ENCODE measurements at regions not wholly inside any gene's neighbourhood (a gene's known extent, or its start where the extent isn't known, plus 50 kb on each side); places are given as distances from the start of the nearest gene placed in this dataset.
A peak's percentile ranks its signal among the peaks of the same experiment; 100 is the strongest.

- ATAC-seq (no peak), DNase-seq (no peak)
- Mint-ChIP-seq H3K4me3 (no peak overlapping the region), H3K9me3 (no peaks in the 10 kb centered on the region), H3K27ac (no peak overlapping the region), H3K27me3 (no peaks in the 10 kb centered on the region), H3K4me1 (no peaks in the 10 kb centered on the region)
These were observed 253.0 kb upstream of the POU2AF2 start for GRCh38 chr11:110992481-110992880.

DNA sequence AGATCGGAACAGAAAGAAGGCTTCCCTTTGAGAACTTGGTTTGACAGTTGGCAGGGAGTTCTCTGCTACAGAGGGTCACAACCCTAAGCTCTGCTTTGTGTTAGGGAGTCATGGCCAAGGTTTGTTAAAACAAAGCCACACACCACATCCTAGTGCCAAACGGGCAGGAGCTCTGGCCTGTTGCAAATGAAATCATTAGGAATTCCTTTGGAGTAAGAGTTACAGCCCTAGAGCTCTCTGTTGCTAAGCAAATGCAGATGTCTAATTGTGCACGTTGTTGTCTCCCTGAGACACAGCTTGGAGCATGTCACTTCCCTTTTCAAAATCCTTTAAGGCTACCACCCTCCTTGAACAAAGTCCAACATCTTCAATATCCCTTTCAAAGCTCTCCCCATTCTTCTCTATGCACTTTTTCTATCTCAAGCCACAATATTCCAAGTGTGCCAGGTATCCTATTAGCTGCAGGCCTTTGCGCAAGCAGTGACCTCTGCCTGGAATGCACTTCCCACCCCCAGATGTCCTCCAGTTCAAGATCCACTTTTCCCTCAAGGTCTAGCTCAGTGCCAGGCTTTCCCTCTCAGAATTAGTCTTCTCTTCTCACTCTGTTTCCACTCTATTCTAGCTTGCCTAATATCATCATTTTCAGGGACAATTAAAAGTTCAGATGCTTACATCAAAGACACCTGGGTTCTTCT, 253.7 kb upstream of the POU2AF2 start:
- H3K27ac Mint-ChIP-seq: peak overlapping the region in 1 of 2 donors; percentile 1
- no peak overlapping the region for H3K4me3 Mint-ChIP-seq
- no peaks in the 10 kb centered on the region for H3K27me3 Mint-ChIP-seq
- H3K9me3 Mint-ChIP-seq: no peaks in the 10 kb centered on the region
- no peaks in the 10 kb centered on the region for H3K4me1 Mint-ChIP-seq
- DNase-seq (no peak), ATAC-seq (no peak)

DNA sequence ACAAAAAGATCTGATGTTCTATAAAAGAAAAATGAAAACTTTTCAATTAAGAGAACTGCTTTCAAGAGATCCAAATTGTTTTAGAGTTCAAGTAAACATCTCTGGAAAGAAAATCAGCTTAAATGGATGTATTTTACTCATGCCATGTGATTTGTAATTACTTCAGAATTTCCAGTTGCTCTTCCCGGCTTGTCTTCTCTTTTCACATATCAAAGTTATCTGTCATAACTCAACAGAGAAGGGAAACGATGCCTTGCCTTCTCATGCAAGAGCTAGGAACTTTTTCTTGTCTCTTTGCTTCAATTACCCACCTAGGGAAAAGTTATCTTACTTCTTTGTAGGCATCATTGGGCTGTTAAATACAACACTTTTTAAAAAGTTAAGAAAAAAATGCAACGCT, 255.2 kb upstream of the POU2AF2 start:
- ATAC-seq: no peak
- H3K4me1 Mint-ChIP-seq: no peaks in the 10 kb centered on the region
- no peak overlapping the region for H3K4me3 Mint-ChIP-seq
- no peak overlapping the region for H3K27ac Mint-ChIP-seq
- H3K9me3 Mint-ChIP-seq: no peaks in the 10 kb centered on the region
- no peaks in the 10 kb centered on the region for H3K27me3 Mint-ChIP-seq
- no peak for DNase-seq

DNA sequence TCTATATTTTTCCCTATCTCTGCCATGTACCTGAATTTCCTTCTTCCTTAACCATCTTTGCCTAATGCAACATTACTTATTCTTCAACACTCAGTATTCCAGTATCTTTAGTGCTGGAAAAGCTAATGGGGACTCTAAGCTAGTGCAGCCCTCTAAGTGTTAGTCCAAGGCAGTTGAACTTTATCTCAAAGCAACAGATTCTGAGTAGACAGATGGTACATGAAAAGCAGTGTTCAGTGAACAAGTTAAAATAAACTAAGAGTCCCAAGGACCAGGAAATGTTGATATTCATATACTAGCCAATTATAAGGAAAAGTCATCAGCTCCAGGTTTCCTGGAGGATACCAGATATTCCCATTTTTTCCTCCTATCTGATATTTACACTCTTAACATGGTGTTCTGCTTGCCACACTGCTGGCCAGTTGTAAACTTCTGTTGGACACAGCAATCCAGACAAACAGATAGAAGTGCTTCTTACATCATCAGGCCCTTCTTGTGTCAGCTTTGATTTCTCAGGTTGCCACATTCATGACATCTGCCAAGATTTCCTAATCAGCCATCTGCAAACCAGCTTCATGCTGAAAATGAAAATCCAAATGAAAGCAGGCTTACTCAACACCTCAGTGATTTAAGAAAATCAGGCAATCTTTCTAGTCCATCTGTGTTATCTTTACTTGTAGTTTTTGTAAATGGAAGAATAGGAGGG, 255.9 kb upstream of the POU2AF2 start:
- ATAC-seq (no peak), DNase-seq (no peak)
- Mint-ChIP-seq H3K4me1 (no peaks in the 10 kb centered on the region), H3K4me3 (no peak overlapping the region), H3K9me3 (no peaks in the 10 kb centered on the region), H3K27me3 (no peaks in the 10 kb centered on the region), H3K27ac (no peak overlapping the region)

DNA sequence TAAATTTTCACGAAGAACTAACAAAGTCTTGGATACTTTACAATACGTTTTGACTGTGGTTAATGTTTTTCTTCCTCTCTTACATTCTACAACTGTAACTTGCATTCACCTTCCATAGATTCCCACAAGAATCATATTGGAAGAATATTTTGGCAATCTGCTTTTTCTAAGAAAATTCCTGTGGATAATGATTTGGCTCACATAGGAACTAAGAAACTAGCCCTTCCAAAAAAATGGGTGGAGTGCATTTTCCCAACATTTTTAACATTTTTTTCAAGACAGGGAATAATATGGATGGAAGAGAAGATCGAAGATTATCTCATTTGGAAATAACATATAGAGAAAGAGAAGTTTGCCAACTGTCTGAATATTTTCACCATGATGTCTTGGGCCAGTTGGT, 256.9 kb upstream of the POU2AF2 start:
- no peak overlapping the region for H3K4me3 Mint-ChIP-seq
- H3K27me3 Mint-ChIP-seq: no peaks in the 10 kb centered on the region
- no peak overlapping the region for H3K27ac Mint-ChIP-seq
- ATAC-seq: no peak
- H3K9me3 Mint-ChIP-seq: no peaks in the 10 kb centered on the region
- H3K4me1 Mint-ChIP-seq: no peaks in the 10 kb centered on the region
- no peak for DNase-seq

DNA sequence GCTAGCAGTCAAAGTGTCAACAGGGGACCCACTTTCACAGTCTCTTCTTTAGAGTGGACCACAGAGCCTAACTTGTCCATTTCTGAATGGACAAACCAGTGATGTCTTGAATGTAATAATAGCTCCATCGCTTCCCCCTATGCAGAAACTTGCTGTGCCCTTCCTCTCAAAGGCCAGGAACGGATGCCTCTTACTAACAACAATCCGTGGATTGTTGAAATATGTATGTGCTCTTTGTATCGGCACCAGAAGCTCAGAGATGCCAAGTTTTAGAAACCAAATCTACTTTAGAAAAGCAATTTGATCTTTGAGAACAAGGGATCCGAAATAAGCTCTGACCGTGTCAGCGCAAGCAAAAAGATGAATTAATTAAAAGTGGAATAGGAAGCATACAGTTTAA, 259.5 kb upstream of the POU2AF2 start:
- no peaks in the 10 kb centered on the region for H3K27me3 Mint-ChIP-seq
- ATAC-seq (no peak), DNase-seq (no peak)
- no peaks in the 10 kb centered on the region for H3K4me1 Mint-ChIP-seq
- no peak overlapping the region for H3K4me3 Mint-ChIP-seq
- no peak overlapping the region for H3K27ac Mint-ChIP-seq
- H3K9me3 Mint-ChIP-seq: no peaks in the 10 kb centered on the region

- no peaks in the 10 kb centered on the region for H3K9me3 Mint-ChIP-seq
- no peaks in the 10 kb centered on the region for H3K4me1 Mint-ChIP-seq
- DNase-seq: no peak
- no peaks in the 10 kb centered on the region for H3K27me3 Mint-ChIP-seq
- no peak overlapping the region for H3K27ac Mint-ChIP-seq
- ATAC-seq: no peak
- no peak overlapping the region for H3K4me3 Mint-ChIP-seq
These were observed 260.0 kb upstream of the POU2AF2 start for GRCh38 chr11:110985547-110985946.

DNA sequence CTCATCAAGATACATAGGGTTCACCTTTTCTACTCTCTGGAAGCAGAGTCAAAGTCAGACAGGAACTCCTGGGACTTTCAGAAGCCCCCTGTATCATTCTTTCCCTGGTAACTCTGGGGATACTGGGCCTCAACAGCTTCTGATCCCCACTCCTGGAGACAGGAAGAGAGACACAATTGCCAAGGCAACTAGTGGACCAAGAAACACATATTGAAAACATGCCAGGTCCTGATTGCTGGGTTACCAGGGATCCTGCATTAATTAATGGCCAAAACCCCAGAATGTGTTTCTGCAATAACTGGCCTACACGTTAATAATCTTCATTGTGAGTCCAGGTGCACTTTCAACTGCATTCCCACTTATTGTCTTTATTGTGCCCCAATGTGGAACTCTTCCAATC, 260.8 kb upstream of the POU2AF2 start:
- Mint-ChIP-seq H3K4me1 (no peaks in the 10 kb centered on the region), H3K9me3 (peaks cover 0 to 2% of the 10 kb centered on the region in 2 donors), H3K4me3 (no peak overlapping the region), H3K27me3 (no peaks in the 10 kb centered on the region), H3K27ac (no peak overlapping the region)
- DNase-seq (no peak), ATAC-seq (no peak)

GRCh38 chr11:110984147-110984546, 261.4 kb upstream of the POU2AF2 start:
- Mint-ChIP-seq H3K27me3 (no peaks in the 10 kb centered on the region), H3K27ac (no peak overlapping the region), H3K4me3 (no peak overlapping the region), H3K9me3 (peaks cover 0 to 7% of the 10 kb centered on the region in 2 donors), H3K4me1 (no peaks in the 10 kb centered on the region)
- DNase-seq (no peak), ATAC-seq (no peak)

DNA sequence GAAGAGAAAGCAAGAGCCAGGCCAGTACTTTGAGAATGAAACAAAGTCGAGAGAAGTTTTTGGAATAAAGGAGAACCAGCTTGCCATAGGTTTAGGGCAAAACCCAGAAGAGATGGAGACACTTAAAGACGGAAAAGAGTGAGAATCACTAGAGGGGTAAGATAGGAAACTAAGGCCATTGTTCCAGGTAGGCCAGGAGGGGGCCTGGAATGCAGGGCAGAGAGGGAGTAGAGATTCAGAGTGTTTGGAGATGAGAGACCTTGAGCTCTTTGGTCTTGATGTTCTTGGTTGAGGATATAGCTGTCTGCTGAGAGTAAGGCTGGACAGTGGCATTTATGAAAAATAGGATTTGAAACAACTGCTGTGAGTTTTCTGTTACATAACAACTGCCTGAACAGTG, 263.3 kb upstream of the POU2AF2 start:
- Mint-ChIP-seq H3K27ac (no peak overlapping the region), H3K9me3 (peaks cover 0 to 7% of the 10 kb centered on the region in 2 donors)

GRCh38 chr11:110979696-110980095, 265.8 kb upstream of the POU2AF2 start:
- DNase-seq: no peak
- Mint-ChIP-seq H3K27me3 (no peaks in the 10 kb centered on the region), H3K9me3 (peaks cover 0 to 7% of the 10 kb centered on the region in 2 donors), H3K27ac (no peak overlapping the region), H3K4me3 (no peak overlapping the region), H3K4me1 (no peaks in the 10 kb centered on the region)
- no peak for ATAC-seq

More for the DNA sequence above, 263.3 kb upstream of the POU2AF2 start:
- ATAC-seq (no peak), DNase-seq (no peak)
- H3K4me1 Mint-ChIP-seq: no peaks in the 10 kb centered on the region
- H3K27me3 Mint-ChIP-seq: no peaks in the 10 kb centered on the region
- no peak overlapping the region for H3K4me3 Mint-ChIP-seq

- no peak overlapping the region for H3K27ac Mint-ChIP-seq
- H3K9me3 Mint-ChIP-seq: peaks cover 0 to 7% of the 10 kb centered on the region in 2 donors
- no peak for DNase-seq
- no peaks in the 10 kb centered on the region for H3K4me1 Mint-ChIP-seq
- no peak for ATAC-seq
- no peaks in the 10 kb centered on the region for H3K27me3 Mint-ChIP-seq
- H3K4me3 Mint-ChIP-seq: no peak overlapping the region
These were observed 265.4 kb upstream of the ARHGAP20 start for GRCh38 chr11:110977661-110978060.

DNA sequence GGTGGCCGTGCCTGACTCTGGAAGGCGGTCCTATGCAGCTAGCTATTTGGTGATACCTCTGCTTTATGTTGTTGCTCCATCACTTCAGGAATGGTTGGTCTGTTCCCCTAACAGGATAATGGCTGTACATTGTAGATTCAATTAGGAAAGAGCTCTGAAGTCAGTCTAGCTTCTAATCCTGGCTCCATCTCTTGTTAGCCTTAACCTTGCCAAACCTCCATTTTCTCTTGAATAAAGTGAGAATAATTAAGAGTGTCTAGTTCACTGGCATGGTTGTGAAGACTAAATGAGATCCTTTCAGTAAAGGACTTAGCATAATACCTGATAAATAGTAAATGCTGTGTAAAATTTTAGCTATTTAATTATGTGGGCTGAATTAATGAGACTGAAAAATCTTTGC, 262.5 kb upstream of the ARHGAP20 start:
- H3K4me1 Mint-ChIP-seq: no peaks in the 10 kb centered on the region
- H3K4me3 Mint-ChIP-seq: no peak overlapping the region
- H3K27me3 Mint-ChIP-seq: no peaks in the 10 kb centered on the region
- DNase-seq (no peak), ATAC-seq (no peak)
- H3K9me3 Mint-ChIP-seq: peaks cover 0 to 5% of the 10 kb centered on the region in 2 donors
- no peak overlapping the region for H3K27ac Mint-ChIP-seq

DNA sequence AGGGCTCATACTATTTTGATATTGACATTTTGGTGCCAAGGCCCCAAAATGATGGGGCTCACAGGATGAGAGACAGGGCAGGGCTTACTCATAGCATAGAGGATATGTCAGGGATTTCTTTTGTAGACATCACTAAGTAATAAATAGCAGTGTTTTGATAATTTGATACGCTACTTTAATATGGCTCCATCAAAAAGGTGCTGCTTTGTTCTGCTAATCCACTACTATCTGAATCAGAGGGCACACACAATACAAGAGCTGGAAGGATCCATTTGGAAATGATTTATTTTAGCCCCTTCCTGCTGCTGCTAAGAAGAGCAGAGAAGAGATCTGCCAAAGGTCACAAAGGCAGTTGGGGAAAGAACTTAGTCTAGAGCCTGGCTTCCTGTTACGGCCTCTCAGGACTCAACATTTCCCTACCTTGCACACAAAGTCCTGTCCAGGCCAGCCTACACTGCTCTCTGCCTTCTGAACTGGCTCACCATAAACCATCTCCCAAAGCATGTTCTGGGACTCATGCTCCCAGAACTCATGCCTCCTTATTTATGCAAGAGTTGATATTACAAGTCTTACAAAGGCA, 261.3 kb upstream of the ARHGAP20 start:
- H3K4me1 Mint-ChIP-seq: no peaks in the 10 kb centered on the region
- ATAC-seq: no peak
- no peak for DNase-seq
- no peak overlapping the region for H3K27ac Mint-ChIP-seq
- H3K4me3 Mint-ChIP-seq: no peak overlapping the region
- H3K9me3 Mint-ChIP-seq: no peaks in the 10 kb centered on the region
- no peaks in the 10 kb centered on the region for H3K27me3 Mint-ChIP-seq

- DNase-seq (no peak), ATAC-seq (no peak)
- Mint-ChIP-seq H3K27ac (no peak overlapping the region), H3K27me3 (no peaks in the 10 kb centered on the region), H3K4me3 (no peak overlapping the region), H3K9me3 (no peaks in the 10 kb centered on the region), H3K4me1 (no peaks in the 10 kb centered on the region)
These were observed 260.4 kb upstream of the ARHGAP20 start for GRCh38 chr11:110972640-110973039.

DNA sequence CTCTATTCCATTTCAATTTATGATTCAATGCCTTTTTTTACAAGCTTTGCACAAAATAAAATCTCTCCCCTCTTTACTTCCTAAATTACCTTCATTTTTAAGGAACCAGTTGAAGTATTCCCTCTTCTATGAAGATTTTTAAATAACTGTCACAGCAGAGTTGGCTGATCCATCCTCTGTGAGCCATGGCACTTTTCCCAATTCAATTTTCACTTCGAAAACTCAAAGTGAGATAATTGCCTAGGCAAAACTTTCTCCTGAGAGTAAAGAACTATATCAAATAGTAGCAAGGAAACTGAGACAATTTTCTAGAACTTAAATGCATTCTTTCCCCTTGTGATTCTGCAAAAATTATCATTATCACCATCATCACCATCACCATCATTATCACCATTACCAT, 259.9 kb upstream of the ARHGAP20 start:
- no peak for DNase-seq
- no peaks in the 10 kb centered on the region for H3K27me3 Mint-ChIP-seq
- no peaks in the 10 kb centered on the region for H3K4me1 Mint-ChIP-seq
- no peak overlapping the region for H3K4me3 Mint-ChIP-seq
- H3K27ac Mint-ChIP-seq: no peak overlapping the region
- H3K9me3 Mint-ChIP-seq: no peaks in the 10 kb centered on the region
- no peak for ATAC-seq

Measured in stimulated activated naive CD8-positive, alpha-beta T cell treated with anti-CD3 and anti-CD28 coated beads, Interleukin-15, amount 100 ng/mL, for 72 hours (primary cell).